Effector CD8-positive, alpha-beta T cell (primary cell): ENCODE measurements at regions not wholly inside any gene's neighbourhood (a gene's known extent, or its start where the extent isn't known, plus 50 kb on each side); places are given as distances from the start of the nearest gene placed in this dataset.

ENCODE experiments used
- DNase-seq: peaks from one replicate; lab custom pipeline; 2025; lab: John Stamatoyannopoulos, UW

GRCh38 chr3:181859518-181859917 is 147.8 kb downstream of the SOX2 start:
- DNase-seq: no peak

GRCh38 chr3:181860235-181860634 is 148.5 kb downstream of the SOX2 start:
- DNase-seq: no peak

- no peak for DNase-seq
These were observed 150.8 kb downstream of the SOX2 start for GRCh38 chr3:181862502-181862901.

GRCh38 chr3:181868576-181869082 is 156.9 kb downstream of the SOX2 start:
- DNase-seq: no peak

GRCh38 chr3:181872887-181873286 is 161.2 kb downstream of the SOX2 start:
- no peak for DNase-seq

GRCh38 chr3:181879926-181880325 is 168.2 kb downstream of the SOX2 start:
- no peak for DNase-seq

- DNase-seq: no peak
These were observed 168.6 kb downstream of the SOX2 start for GRCh38 chr3:181880331-181880730.

GRCh38 chr3:181881749-181882148 is 170.0 kb downstream of the SOX2 start:
- no peak for DNase-seq

- DNase-seq: no peak
These were observed 174.3 kb downstream of the SOX2 start for GRCh38 chr3:181885868-181886630.

GRCh38 chr3:181886676-181887075 is 175.0 kb downstream of the SOX2 start:
- no peak for DNase-seq

GRCh38 chr3:181887685-181888084 is 176.0 kb downstream of the SOX2 start:
- no peak for DNase-seq

GRCh38 chr3:181888234-181888633 is 176.5 kb downstream of the SOX2 start:
- DNase-seq: no peak

- DNase-seq: no peak
These were observed 181.1 kb downstream of the SOX2 start for GRCh38 chr3:181892848-181893247.

- no peak for DNase-seq
These were observed 184.9 kb downstream of the SOX2 start for GRCh38 chr3:181896605-181897004.

- DNase-seq: no peak
These were observed 188.0 kb downstream of the SOX2 start for GRCh38 chr3:181899702-181900101.

- DNase-seq: no peak
These were observed 189.9 kb downstream of the SOX2 start for GRCh38 chr3:181901626-181902025.

GRCh38 chr3:181906338-181906737 is 194.6 kb downstream of the SOX2 start:
- no peak for DNase-seq

GRCh38 chr3:181909241-181909640 is 197.5 kb downstream of the SOX2 start:
- DNase-seq: no peak

- no peak for DNase-seq
These were observed 200.7 kb downstream of the SOX2 start for GRCh38 chr3:181912384-181912783.

GRCh38 chr3:181913254-181913653 is 201.5 kb downstream of the SOX2 start:
- no peak for DNase-seq

GRCh38 chr3:181915551-181915950 is 203.8 kb downstream of the SOX2 start:
- no peak for DNase-seq

- DNase-seq: no peak
These were observed 204.3 kb downstream of the SOX2 start for GRCh38 chr3:181916013-181916412.

- DNase-seq: no peak
These were observed 205.3 kb downstream of the SOX2 start for GRCh38 chr3:181917027-181917426.

- DNase-seq: no peak
These were observed 207.7 kb downstream of the SOX2 start for GRCh38 chr3:181919375-181919774.
